NCI-H2171 treated with DMSO at 0.1 percent for 48 hours (cell line): ENCODE measurements at regions not wholly inside any gene's neighbourhood (a gene's known extent, or its start where the extent isn't known, plus 50 kb on each side); places are given as distances from the start of the nearest gene placed in this dataset.

Source experiments
- DNase-seq: peaks from one replicate; lab custom pipeline; 2025; lab: John Stamatoyannopoulos, UW

GRCh38 chr3:56864918-56865524 lies 63.3 kb upstream of the ARHGEF3 start:
- DNase-seq = no peak

DNA sequence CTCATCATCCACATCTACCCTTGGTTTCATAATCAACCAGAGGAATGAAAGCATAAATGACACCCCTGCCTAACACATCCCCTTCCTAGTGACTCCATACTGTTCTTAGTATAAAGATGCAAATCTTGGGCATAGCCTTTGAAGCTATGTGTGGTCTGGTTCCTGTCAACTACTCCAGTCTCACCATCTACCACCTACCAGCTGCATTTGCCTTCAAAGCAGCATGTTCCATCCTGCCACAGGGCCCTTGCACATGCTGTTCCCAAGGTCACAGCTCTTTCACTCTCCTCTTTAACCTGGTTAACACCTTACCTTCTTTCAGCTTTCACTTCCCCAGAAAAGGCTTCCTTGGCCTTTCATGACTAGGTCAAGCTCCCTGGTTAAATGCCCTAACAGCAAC lies 62.3 kb upstream of the ARHGEF3 start:
- DNase-seq = no peak

- no peak for DNase-seq
Measured at GRCh38 chr3:56862352-56863062, 60.8 kb upstream of the ARHGEF3 start.

- no peak for DNase-seq
Measured at GRCh38 chr3:56861511-56861910, 59.8 kb upstream of the ARHGEF3 start.

GRCh38 chr3:56860939-56861338 lies 59.2 kb upstream of the ARHGEF3 start:
- no peak for DNase-seq

DNA sequence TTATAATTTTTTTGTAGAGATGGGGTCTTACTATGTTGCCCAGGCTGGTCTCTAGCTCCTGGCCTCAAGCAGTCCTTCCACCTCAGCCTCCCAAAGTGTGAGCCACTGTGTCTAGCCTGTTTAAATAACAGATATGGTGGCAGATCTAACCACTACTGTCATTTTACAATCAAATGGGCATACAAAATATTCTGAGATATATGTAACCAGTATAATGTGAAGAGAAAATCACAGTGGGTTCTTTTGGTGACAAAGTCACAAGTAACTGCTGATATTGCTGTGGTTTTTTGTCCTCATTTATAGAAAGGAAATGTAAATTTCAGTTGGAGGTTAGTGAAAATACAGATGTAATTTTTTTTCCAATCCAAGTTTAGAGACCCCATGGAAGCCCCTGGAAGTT lies 58.6 kb upstream of the ARHGEF3 start:
- no peak for DNase-seq

DNA sequence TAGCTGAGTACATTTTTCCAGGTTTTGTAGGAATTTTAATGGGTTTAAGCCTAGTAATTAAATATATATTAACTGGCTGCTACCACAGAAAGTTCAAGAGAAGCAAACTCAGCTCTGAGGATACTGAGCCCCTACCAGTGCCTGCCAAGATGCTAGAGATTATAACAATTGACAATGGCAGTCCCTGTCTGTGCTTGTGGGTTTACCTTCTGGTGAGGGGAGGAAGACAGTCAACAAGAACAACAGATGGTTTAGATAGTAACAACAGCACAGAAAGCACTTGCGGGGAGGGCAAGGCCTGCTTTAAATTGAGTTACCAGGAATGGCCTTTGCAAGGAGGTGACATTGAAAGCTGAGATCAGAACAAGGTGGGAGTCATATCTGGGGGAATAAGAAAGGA lies 56.6 kb upstream of the ARHGEF3 start:
- DNase-seq = peak; percentile 86

DNA sequence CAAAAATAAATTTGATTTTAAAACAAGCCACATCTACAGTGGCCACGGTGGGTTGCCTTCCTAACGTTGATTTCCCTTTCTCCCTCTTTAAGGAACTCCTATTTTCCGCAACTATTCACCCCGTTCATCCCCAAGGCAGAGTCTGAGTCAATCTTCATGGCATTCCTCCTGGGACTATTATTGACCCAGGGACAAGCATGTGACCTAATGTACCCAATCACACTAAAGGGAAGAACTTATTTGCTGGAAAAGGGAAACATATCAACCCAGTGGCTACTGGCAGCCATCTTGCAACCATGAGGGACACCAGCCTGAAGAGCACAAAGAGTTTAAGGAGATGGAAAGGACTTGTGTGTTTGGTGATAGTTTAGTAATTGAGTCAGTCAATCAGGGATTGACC lies 55.4 kb upstream of the ARHGEF3 start:
- no peak for DNase-seq

GRCh38 chr3:56856752-56857151 lies 55.0 kb upstream of the ARHGEF3 start:
- DNase-seq = no peak

DNA sequence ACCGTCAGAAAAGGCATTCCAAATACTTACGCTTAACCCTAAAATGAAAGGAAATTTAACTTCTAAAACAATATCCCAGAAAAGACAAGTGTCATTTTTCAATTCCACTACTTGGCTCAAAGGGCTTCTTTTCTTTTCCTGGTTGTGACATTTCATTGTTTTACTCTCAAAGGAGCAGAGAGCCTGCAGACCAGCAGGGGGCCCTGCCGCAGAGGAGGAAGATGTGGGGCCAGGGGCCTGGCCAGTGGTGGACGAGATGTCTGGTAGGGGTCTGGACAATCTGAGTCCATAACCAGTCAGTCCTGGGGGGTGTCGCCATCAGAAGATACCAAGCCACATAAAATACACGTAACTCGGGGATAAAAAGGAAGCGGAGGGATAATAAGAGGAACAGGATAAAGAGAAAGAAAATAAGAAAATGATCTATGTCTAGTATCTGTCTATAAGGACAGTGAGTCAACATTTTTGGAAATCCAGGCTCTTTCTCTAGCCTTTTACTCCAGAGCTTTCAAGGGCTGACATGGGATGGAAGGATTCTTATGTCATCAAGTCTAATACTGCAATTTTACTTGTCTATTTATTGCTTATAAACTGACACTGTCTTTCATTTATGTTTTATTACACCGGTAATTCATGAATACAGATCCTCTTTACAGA lies 54.2 kb upstream of the ARHGEF3 start:
- no peak for DNase-seq

GRCh38 chr3:56854856-56855611 lies 53.3 kb upstream of the ARHGEF3 start:
- no peak for DNase-seq

DNA sequence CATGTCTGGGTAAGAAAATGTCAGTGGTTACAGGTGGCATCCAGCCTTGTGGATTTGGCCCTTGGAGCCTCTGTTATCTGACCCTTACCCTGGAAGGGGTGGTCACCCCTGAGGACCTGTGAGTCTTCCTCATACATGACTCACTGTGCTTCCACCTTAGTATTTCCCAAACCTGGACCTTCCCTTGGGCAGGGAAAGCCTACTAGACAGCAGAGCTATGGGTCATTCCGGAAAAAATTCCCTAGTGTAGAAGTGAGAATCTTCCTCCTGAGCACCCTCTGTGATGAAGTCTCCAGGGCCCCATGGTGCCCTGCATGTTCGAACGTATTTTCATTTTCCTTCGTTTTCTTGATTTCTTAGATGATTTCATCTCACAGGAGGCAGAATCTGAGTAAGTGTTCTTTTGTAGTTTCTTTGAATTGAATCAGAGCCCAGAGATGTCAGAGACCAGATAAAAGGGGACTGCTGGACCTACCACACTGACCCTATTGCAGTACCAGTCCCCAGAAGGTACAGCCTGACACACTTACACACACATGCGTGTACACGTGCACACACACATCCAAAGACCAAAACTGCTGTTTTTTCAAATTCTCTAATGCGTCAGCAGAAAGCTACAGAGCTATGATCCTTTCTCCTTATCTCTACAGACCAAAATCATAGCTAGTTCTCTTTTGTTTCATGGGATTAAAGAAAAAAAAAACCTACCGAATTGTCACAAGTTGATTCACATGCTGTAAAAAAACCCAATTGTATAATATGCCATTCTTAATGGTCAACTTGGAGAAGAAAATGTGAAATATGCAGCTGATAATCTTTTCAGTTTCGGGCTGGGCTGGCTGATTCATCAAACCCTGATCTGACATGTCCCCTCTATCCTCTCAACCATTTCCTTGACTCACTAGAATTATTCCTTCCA lies 50.5 kb upstream of the ARHGEF3 start:
- DNase-seq = no peak
